NT2/D1 (cell line): ENCODE measurements at regions not wholly inside any gene's neighbourhood (a gene's known extent, or its start where the extent isn't known, plus 50 kb on each side); places are given as distances from the start of the nearest gene placed in this dataset.

Source experiments
- SUZ12 ChIP-seq: IDR thresholded peaks from 2 replicates; pipeline ENCODE4 v1.6.1; 2011; ENCODE audit not compliant: insufficient read length, insufficient read depth; ENCODE audit errors: extremely low read depth
- YY1 ChIP-seq: IDR thresholded peaks from 2 replicates; pipeline ENCODE4 v1.6.1; 2011; ENCODE audit not compliant: insufficient read length, insufficient read depth

- TF ChIP-seq SUZ12 (no peak), YY1 (no peak)
Measured at GRCh38 chr3:163951397-163951987, 1126.8 kb downstream of the SI start.
